ENCODE measurements at regions not wholly inside any gene's neighbourhood (a gene's known extent, or its start where the extent isn't known, plus 50 kb on each side); places are given as distances from the start of the nearest gene placed in this dataset.
A peak's percentile ranks its signal among the peaks of the same experiment; 100 is the strongest.

- no peak for DNase-seq (ENCODE audit: low read depth in 4 of 4, low spot score in 3 of 4)
These were observed 386.3 kb upstream of the MEIS1 start for GRCh38 chr2:66048667-66049066.

- DNase-seq (ENCODE audit: low read depth in 4 of 4, low spot score in 3 of 4) = no peak
These were observed 392.8 kb upstream of the MEIS1 start for GRCh38 chr2:66041902-66042657.

- no peak for DNase-seq (ENCODE audit: low read depth in 4 of 4, low spot score in 3 of 4)
These were observed 398.0 kb upstream of the MEIS1 start for GRCh38 chr2:66036948-66037347.

GRCh38 chr2:66034467-66034866, 400.5 kb upstream of the MEIS1 start:
- DNase-seq (ENCODE audit: low read depth in 4 of 4, low spot score in 3 of 4) = no peak

DNA sequence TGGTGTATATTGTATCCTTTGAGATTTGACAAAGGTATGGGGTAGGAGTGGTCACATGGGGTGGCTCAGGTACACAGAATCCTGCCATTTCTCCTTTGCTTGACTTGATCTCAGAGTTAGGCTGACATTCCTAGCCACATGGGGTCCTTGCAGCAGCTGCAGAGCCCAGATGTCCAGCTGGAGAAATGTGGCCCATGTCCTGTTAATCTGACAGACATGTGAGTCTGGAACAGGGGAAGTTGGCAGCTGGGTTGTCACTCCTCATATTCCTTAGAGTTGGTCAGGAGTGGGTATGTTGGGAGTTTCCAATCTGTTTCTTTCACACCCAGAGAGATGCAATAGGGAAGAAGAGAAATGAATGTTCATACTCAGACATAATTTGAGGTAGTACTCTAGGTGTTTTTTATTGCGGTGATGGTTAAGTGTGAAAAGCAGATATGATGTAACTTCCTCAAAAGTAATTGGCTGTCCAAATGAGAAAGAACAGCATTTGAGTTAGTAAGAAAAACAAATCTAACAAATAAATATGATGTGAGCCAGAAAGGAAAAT, 402.6 kb upstream of the MEIS1 start:
- DNase-seq (ENCODE audit: low read depth in 4 of 4, low spot score in 3 of 4) = no peak

- DNase-seq (ENCODE audit: low read depth in 4 of 4, low spot score in 3 of 4) = no peak
These were observed 403.7 kb upstream of the MEIS1 start for GRCh38 chr2:66031236-66031635.

- no peak for DNase-seq (ENCODE audit: low read depth in 4 of 4, low spot score in 3 of 4)
These were observed 404.4 kb upstream of the MEIS1 start for GRCh38 chr2:66030553-66030952.

GRCh38 chr2:66024391-66024790, 410.5 kb upstream of the MEIS1 start:
- DNase-seq (ENCODE audit: low read depth in 4 of 4, low spot score in 3 of 4) = no peak

- no peak for DNase-seq (ENCODE audit: low read depth in 4 of 4, low spot score in 3 of 4)
These were observed 413.6 kb upstream of the MEIS1 start for GRCh38 chr2:66021296-66021695.

- DNase-seq (ENCODE audit: low read depth in 4 of 4, low spot score in 3 of 4) = no peak
These were observed 417.2 kb upstream of the MEIS1 start for GRCh38 chr2:66017763-66018162.

DNA sequence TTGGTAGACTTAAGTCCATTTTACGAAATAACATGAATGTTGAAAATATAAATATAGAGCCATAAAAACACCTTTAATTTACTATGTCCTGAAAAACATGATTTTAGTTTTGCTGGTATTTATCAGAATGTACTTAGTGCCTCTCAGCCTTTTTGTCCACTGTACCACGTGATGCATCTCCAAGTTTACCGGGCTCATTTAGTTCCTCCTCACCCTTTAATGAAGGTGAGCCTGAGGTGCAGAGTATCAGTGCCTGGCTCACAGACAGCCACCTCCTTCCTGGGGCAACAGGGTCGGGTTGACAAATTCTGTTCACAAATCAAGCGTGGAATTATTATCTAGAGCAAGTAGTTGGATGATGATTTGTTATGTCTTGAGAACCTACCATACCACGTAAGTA, 420.5 kb upstream of the MEIS1 start:
- no peak for DNase-seq (ENCODE audit: low read depth in 4 of 4, low spot score in 3 of 4)

- DNase-seq (ENCODE audit: low read depth in 4 of 4, low spot score in 3 of 4) = no peak
These were observed 421.5 kb upstream of the MEIS1 start for GRCh38 chr2:66013456-66013855.

DNA sequence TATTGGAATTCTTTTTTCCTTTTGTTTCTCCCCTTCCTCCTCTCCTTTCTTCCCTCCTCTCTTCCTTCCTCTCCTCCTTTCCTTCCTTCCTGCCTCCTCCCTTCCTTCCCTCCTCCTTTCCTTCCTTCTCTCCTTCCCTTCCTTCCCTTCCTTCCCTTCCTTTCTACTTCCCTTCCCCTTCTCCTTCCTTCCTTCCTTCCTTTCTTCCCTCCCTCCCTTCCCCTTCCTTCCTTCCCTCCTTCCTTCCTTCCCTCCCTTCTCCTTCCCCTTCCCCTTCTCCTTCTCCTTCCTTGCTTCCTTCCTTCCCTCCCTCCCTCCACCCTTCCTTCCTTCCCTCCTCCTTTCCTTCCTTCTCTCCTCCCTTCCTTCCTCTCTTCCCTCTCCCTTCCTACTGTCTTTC, 431.0 kb upstream of the MEIS1 start:
- no peak for DNase-seq (ENCODE audit: low read depth in 4 of 4, low spot score in 3 of 4)

- no peak for DNase-seq (ENCODE audit: low read depth in 4 of 4, low spot score in 3 of 4)
These were observed 433.4 kb upstream of the MEIS1 start for GRCh38 chr2:66001538-66001937.

GRCh38 chr2:66000901-66001300, 434.0 kb upstream of the MEIS1 start:
- DNase-seq (ENCODE audit: low read depth in 4 of 4, low spot score in 3 of 4) = no peak

DNA sequence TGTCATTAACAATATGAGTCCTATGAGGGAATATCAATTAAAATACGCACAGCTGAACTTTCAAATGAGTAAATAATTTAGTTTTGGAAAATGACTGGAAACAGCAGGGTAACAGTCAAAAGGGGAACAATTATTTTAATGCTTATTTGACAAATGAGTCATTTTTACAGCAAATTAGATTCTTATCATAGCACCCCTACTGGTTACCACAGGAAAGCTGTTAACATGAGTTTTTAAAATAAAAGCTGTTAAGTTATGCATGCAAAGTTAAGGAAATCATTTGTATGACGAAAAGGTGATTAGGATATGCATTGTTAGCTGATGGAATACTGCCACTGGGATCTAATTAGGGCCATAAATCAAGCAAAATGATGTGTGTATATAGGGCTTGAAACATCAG, 435.1 kb upstream of the MEIS1 start:
- DNase-seq (ENCODE audit: low read depth in 4 of 4, low spot score in 3 of 4) = no peak

DNA sequence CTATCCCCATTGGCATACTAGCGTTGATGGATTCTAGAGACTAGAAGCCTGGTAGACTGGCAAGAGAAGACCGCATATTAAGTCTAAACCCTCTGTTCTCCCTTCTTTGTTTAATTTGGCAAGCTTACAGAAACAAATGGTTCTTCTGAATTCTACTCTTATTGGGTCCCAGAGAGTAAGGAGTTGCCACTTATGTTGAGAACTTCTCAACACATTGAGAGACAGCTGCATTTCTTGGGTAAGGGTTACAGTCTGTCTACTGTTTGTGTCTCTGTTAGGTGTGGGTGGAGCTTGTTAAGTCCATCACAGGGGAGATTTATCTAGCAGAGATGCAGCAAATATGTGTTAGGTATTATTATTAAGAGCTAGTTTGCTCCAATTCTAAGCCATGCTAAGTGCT, 435.8 kb upstream of the MEIS1 start:
- DNase-seq (ENCODE audit: low read depth in 4 of 4, low spot score in 3 of 4) = no peak

DNA sequence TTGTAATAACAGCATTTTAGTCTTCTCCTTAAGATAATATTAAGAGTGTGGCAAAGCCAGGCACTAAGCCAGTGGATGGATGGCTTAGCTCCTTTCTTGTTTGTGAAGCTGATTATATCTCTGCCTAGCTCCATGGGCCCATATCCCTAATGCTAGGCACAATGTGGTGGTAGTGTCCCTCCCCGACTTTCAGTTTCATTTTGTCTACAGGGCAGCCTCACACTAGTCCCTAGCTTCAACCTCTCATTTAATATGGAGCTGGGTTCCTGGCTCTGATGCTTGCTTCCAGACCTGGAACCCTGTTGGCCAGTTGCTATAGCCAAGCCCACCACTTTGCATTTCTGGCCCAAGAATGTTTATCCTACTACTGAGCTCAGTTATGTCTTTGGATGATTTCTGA, 437.0 kb upstream of the MEIS1 start:
- no peak for DNase-seq (ENCODE audit: low read depth in 4 of 4, low spot score in 3 of 4)

- DNase-seq (ENCODE audit: low read depth in 4 of 4, low spot score in 3 of 4) = no peak
These were observed 442.7 kb upstream of the MEIS1 start for GRCh38 chr2:65992198-65992554.

- peak; percentile 36 to 48 (median 44) for DNase-seq (ENCODE audit: low read depth in 4 of 4, low spot score in 3 of 4)
These were observed 443.3 kb upstream of the MEIS1 start for GRCh38 chr2:65991381-65992197.

GRCh38 chr2:65985986-65986385, 448.9 kb upstream of the MEIS1 start:
- no peak for DNase-seq (ENCODE audit: low read depth in 4 of 4, low spot score in 3 of 4)

DNA sequence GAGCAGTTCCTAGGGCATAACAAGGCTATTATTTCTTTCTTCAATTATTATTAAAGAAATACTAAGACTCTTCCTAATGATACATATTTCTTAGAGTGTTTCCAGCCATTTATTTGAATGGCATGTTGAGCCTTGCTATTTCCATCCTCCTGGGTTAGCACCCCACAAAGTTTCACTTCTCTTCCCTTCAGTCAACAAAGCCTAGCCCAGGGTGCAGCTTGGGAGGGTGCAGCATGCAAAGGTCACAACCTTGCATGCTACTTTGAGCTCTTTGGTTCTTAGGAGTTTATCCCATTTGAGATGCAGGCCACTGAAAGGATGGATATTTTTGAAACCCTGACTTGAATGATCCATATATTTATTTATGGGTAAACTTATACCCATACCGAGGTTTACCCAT, 454.4 kb upstream of the MEIS1 start:
- DNase-seq (ENCODE audit: low read depth in 4 of 4, low spot score in 3 of 4) = no peak
